HCT116 (cell line): ENCODE measurements at regions not wholly inside any gene's neighbourhood (a gene's known extent, or its start where the extent isn't known, plus 50 kb on each side); places are given as distances from the start of the nearest gene placed in this dataset.

Experiments
- CBX3 ChIP-seq: IDR thresholded peaks from 2 replicates; pipeline ENCODE4 v1.6.1; 2012; ENCODE audit warnings: low read depth
- CEBPB ChIP-seq: IDR thresholded peaks from 2 replicates; pipeline ENCODE4 v1.6.1; 2012; ENCODE audit warnings: low read depth
- CTCF ChIP-seq, 3 experiments: fragments of 200-600 bp in 1 of 3; sonication (generic) in 1 of 3; IDR thresholded peaks in 2 of 3; conservative IDR thresholded peaks in 1 of 3; 2 replicates each; pipeline ENCODE4 v1.5.1; 2012 to 2017; ENCODE audit warnings: low read depth in 2 of 3, low read length in 2 of 3, antibody characterized with exemption in 1 of 3, borderline replicate concordance in 1 of 3, control low read depth in 1 of 3, mild to moderate bottlenecking in 1 of 3, mixed read lengths in 1 of 3, mixed run types in 1 of 3, moderate library complexity in 1 of 3; ENCODE audit not compliant: insufficient read depth in 1 of 3
- EZH2 ChIP-seq: fragments of 200-600 bp; sonication (generic); IDR thresholded peaks from 2 replicates; pipeline ENCODE4 v1.6.1; 2017; ENCODE audit warnings: antibody characterized with exemption, mixed run types
- MAX ChIP-seq: IDR thresholded peaks from 2 replicates; pipeline ENCODE4 v1.6.1; 2012
- POLR2A ChIP-seq: IDR thresholded peaks from 2 replicates; pipeline ENCODE4 v1.7.0; 2011; ENCODE audit warnings: borderline replicate concordance; ENCODE audit not compliant: insufficient read depth, insufficient read length; ENCODE audit errors: extremely low read depth
- POLR2AphosphoS5 ChIP-seq: IDR thresholded peaks from 2 replicates; pipeline ENCODE4 v1.6.1; 2011; ENCODE audit warnings: mild to moderate bottlenecking, low read depth, low read length, moderate library complexity
- RAD21 ChIP-seq: IDR thresholded peaks from 2 replicates; pipeline ENCODE4 v1.6.1; 2012; ENCODE audit warnings: low read depth, mild to moderate bottlenecking
- REST ChIP-seq: IDR thresholded peaks from 2 replicates; pipeline ENCODE4 v1.6.1; 2012; ENCODE audit warnings: low read depth
- TCF7L2 ChIP-seq: IDR thresholded peaks from 2 replicates; pipeline ENCODE4 v1.7.0; 2011; ENCODE audit warnings: borderline replicate concordance, inconsistent platforms; ENCODE audit not compliant: insufficient read depth, insufficient read length; ENCODE audit errors: extremely low read depth
- YY1 ChIP-seq: IDR thresholded peaks from 2 replicates; pipeline ENCODE4 v1.6.1; 2011; ENCODE audit warnings: low read length, low read depth, moderate library complexity, mild to moderate bottlenecking; ENCODE audit not compliant: insufficient replicate concordance; ENCODE audit errors: extremely low read depth
- ZBTB33 ChIP-seq: IDR thresholded peaks from 2 replicates; pipeline ENCODE4 v1.6.1; 2011; ENCODE audit warnings: mild to moderate bottlenecking, low read length, moderate library complexity; ENCODE audit not compliant: insufficient replicate concordance; ENCODE audit errors: extremely low read depth
- ZFX ChIP-seq: fragments of 450-650 bp; IDR thresholded peaks from 2 replicates; pipeline ENCODE4 v1.6.1; 2017
- ZNF274 ChIP-seq: fragments of 200-500 bp; sonication (Bioruptor generic); IDR thresholded peaks from 2 replicates; pipeline ENCODE4 v1.6.1; 2014; ENCODE audit warnings: mild to moderate bottlenecking, low read depth, low read length, inconsistent platforms

- TF ChIP-seq CEBPB = no peak
- no peak for TF ChIP-seq CTCF (IDR thresholded peaks at IDR 0.05 in 2 of 3, conservative IDR thresholded peaks at IDR 0.05 in 1 of 3; ENCODE audit: borderline replicate concordance in 1 of 3, insufficient read depth in 1 of 3, low read depth in 2 of 3, low read length in 2 of 3)
- TF ChIP-seq POLR2AphosphoS5 = no peak
- no peak for TF ChIP-seq YY1
- TF ChIP-seq ZFX = no peak
- TF ChIP-seq ZNF274 = no peak
- no peak for TF ChIP-seq MAX
- no peak for TF ChIP-seq POLR2A
- TF ChIP-seq ZBTB33 = no peak
- no peak for TF ChIP-seq RAD21
- TF ChIP-seq TCF7L2 = no peak
- no peak for TF ChIP-seq EZH2
- no peak for TF ChIP-seq REST
- no peak for TF ChIP-seq CBX3
These were observed 80.2 kb upstream of the BRD7 start for GRCh38 chr16:50448981-50449380.
